Tibial artery (tissue), 4 donors: ENCODE measurements at regions not wholly inside any gene's neighbourhood (a gene's known extent, or its start where the extent isn't known, plus 50 kb on each side); places are given as distances from the start of the nearest gene placed in this dataset.
"Not testable (repeated sequence)": the region's sequence is repeated elsewhere in the genome, so short reads cannot be mapped to it uniquely, and the experiment has no call there.

Experiments
- DNase-seq, 2 donors: peaks; one replicate each; pipeline ENCODE4 v3.0.0-alpha.2; 2019
- H3K27ac ChIP-seq, 2 donors: fragments of 200-600 bp; sonication (generic) in 1 of 2; 1 replicate in 1 of 2; 2 replicates in 1 of 2; pipeline ENCODE4 v1.5.1; 2018 to 2019; ENCODE audit warnings: mild to moderate bottlenecking in 1 of 2
- H3K27me3 ChIP-seq, 2 donors: fragments of 200-600 bp; sonication (generic) in 1 of 2; one replicate each; pipeline versions ENCODE4 v1.5.1 to v1.6.0; 2016 to 2019
- H3K36me3 ChIP-seq, 3 donors: fragments of 200-600 bp; sonication (generic) in 2 of 3; one replicate each; pipeline ENCODE4 v1.5.1; 2016 to 2019; ENCODE audit warnings: mild to moderate bottlenecking in 2 of 3
- H3K4me1 ChIP-seq, 4 donors: fragments of 200-600 bp; sonication (generic) in 2 of 4; 1 replicate in 3 of 4; 2 replicates in 1 of 4; pipeline ENCODE4 v1.5.1; 2016 to 2019
- H3K4me3 ChIP-seq, 2 donors: fragments of 200-600 bp; sonication (generic) in 1 of 2; 1 replicate in 1 of 2; 2 replicates in 1 of 2; pipeline ENCODE4 v1.5.1; 2018 to 2019; ENCODE audit warnings: mild to moderate bottlenecking in 2 of 2
- H3K9me3 ChIP-seq, 3 donors: fragments of 200-600 bp; sonication (generic) in 1 of 3; one replicate each; pipeline ENCODE4 v1.5.1; 2016 to 2019
- CTCF ChIP-seq, 2 experiments: fragments of 200-600 bp in 1 of 2; fragments of 450-650 bp in 1 of 2; IDR thresholded peaks; one replicate each; pipeline ENCODE4 v1.5.1; 2017 to 2019; ENCODE audit warnings: antibody characterized with exemption in 2 of 2, mild to moderate bottlenecking in 1 of 2, moderate library complexity in 1 of 2
- intact Hi-C: fragments of 100-400 bp; cut with DNase I; formaldehyde crosslinking; loops from one replicate; pipeline ENCODE4 v1.15.0; 2023; ENCODE audit warnings: low total_unique reads

DNA sequence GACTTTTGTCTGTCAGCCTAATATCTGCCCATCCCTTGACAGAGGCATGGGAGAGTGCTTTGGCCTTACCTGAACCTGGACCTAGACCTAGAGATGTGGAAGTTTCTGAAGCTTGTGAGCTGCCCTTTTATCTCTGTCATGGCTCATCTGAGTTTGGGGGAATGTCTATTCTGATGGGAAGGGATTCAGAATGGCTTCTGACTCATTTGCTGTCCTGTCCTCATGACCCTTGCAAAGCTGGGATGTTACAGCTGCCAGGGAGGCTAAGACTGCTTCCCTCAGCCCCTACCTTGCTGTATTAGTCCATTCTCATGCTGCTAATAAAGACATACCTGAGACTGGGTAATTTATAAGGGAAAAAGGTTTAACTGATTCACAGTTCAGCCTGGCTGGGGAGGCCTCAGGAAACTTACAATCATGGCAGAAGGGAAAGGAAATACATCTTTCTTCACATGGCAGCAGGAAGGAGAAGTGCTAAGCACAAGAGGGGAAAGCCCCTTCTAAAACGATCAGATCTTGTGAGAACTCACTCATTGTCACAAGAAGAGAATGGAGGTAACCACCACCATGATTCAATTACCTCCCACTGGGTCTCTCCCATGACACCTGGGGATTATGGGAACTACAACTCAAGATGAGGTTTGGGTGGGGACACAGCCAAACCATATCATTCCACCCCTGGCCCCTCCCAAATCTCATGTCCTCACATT, 252.2 kb downstream of the ERMARD start:
- TF ChIP-seq CTCF (IDR thresholded peaks at IDR 0.05) = no peak
- Histone ChIP-seq H3K9me3 (peaks cover 0 to 4% (median 0%) of the 10 kb centered on the region in 3 donors), H3K36me3 (no peaks in the 10 kb centered on the region), H3K4me1 (no peaks in the 10 kb centered on the region), H3K27me3 (peaks cover 0 to 21% of the 10 kb centered on the region in 2 donors), H3K27ac (no peak overlapping the region), H3K4me3 (no peak overlapping the region)
- intact Hi-C loops = no loop called here
- no peak for DNase-seq

DNA sequence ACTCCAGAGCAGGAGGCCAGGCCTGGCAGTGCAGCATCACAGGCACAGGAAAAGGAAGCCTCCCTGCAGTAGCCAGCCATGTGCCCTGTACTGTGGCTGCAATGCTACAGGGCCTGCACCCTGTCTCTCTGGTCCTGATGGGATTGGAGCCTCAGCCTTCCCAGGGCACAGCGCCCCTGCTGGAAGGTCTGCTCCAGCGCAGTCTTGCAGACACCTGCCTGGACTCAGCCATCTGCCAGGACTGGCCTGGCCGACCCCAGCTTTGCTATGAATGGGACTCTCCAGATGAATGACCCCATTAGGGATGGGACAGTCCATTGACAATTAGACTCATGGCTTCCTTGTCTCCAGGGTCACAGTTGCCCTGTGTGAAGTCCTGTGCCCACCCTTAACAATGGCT, 251.6 kb downstream of the ERMARD start:
- no peak overlapping the region for H3K4me3 ChIP-seq
- peaks cover 0 to 21% of the 10 kb centered on the region in 2 donors for H3K27me3 ChIP-seq
- TF ChIP-seq CTCF (IDR thresholded peaks at IDR 0.05) = no peak
- H3K27ac ChIP-seq = no peak overlapping the region
- intact Hi-C loops = no loop called here
- H3K4me1 ChIP-seq = no peaks in the 10 kb centered on the region
- peaks cover 0 to 4% (median 0%) of the 10 kb centered on the region in 3 donors for H3K9me3 ChIP-seq
- H3K36me3 ChIP-seq = no peaks in the 10 kb centered on the region
- DNase-seq = no peak

DNA sequence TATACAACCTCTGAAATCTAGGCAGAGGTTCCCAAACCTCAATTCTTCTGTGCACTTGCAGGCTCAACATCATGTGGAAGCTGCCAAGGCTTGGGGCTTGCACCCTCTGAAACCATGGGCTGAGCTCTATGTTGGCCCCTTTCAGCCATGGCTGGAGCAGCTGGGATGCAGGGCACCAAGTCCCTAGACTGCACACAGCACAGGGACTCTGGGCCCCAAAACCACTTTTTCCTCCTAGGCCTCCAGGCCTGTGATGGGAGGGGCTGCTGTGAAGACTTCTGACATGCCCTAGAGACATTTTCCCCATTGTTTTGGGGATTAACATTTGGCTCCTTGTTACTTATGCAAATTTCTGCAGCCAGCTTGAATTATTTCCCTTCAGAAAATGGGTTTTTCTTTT, 250.4 kb downstream of the ERMARD start:
- H3K36me3 ChIP-seq, H3K4me1 ChIP-seq, H3K27ac ChIP-seq, H3K4me3 ChIP-seq, H3K9me3 ChIP-seq, DNase-seq, intact Hi-C loops: not testable (repeated sequence)
- peaks cover 0 to 13% of the 10 kb centered on the region in 2 donors for H3K27me3 ChIP-seq

DNA sequence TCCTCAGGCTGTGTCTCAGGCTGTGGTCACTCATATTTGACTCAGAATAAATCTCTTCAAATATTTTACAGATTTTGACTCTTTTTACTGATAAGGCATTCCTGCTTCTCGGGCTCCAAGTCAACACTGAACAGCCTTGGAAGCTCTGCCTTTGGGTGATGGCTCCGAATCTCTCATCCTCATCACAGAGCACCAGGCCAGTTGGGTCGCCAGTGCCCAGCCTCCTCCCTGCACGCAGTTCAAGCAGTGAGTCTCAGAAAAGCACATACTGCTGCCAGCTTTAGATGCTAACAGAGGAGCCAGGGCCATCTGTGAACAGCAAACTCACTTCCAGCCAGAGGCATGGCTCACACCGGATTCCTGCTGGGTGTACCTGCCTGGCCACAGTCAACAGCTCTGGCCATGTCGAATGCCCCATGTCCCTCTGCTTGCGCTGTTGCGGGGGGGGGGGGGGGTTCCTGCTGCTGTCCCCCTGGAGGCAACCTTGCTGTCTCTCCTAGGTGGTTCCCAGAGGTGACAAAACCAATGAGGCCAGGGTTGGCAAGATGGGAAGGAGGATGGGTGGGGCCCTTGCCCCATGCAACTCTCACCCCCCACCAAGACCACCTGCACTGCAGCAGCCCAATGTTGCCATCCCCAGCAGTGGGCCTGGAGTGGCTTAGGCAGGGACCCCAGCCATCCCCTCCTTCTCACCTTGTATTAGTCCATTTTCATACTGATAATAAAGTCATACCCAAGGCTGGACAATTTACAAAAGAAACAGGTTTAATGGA, 248.8 kb downstream of the ERMARD start:
- no peak for TF ChIP-seq CTCF (IDR thresholded peaks at IDR 0.05)
- DNase-seq = no peak
- intact Hi-C loops = no loop called here
- no peaks in the 10 kb centered on the region for H3K36me3 ChIP-seq
- peaks cover 0 to 9% of the 10 kb centered on the region in 2 donors for H3K27me3 ChIP-seq
- no peak overlapping the region for H3K27ac ChIP-seq
- H3K4me1 ChIP-seq = no peaks in the 10 kb centered on the region
- H3K4me3 ChIP-seq = no peak overlapping the region
- peaks cover 0 to 4% (median 0%) of the 10 kb centered on the region in 3 donors for H3K9me3 ChIP-seq

DNA sequence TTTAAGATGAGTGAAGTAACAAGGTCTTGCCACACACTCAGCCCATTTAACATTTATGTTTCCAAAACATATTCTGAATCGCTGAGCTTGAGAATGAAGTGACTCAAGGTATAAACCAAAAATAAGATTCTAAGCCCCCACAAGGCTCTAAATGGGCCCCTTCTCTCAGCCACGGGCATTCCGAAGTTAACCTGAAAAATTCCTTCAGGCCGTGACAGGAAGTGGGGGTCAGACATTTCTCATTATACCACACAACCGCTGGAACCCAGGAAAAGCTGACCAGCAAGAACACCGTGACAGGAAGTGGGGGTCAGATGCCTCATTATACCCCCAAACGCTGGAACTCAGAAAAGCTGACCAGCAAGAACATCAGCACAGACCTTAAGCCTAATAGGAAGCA, 247.9 kb downstream of the ERMARD start:
- intact Hi-C loops = no loop called here
- peaks cover 0 to 9% of the 10 kb centered on the region in 2 donors for H3K27me3 ChIP-seq
- no peak for DNase-seq
- H3K4me3 ChIP-seq = no peak overlapping the region
- H3K27ac ChIP-seq = no peak overlapping the region
- no peaks in the 10 kb centered on the region for H3K4me1 ChIP-seq
- peaks cover 0 to 4% (median 0%) of the 10 kb centered on the region in 3 donors for H3K9me3 ChIP-seq
- no peak for TF ChIP-seq CTCF (IDR thresholded peaks at IDR 0.05)
- no peaks in the 10 kb centered on the region for H3K36me3 ChIP-seq

DNA sequence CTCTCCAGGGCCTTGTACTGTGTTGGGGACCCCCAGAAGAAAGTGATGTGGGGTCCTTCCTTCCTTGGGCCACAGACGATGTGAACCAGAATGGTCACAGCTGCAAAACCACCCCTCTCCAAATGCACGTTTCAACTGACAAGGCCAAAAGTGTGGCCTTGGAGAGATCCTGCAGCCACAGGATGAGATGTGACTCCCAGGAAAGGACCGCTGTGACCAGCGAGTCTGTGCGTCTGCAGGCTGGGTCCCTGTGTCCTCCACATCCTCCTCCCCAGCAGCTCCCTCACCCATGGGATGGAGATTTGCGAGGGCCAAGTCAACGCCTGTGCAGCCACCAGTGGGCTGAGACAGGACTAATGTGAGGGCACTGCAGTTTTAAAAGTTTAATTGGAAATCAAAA, 247.0 kb downstream of the ERMARD start:
- Histone ChIP-seq H3K4me1 (no peaks in the 10 kb centered on the region), H3K4me3 (no peak overlapping the region), H3K9me3 (peaks cover 0 to 4% (median 0%) of the 10 kb centered on the region in 3 donors), H3K27me3 (peaks cover 0 to 5% of the 10 kb centered on the region in 2 donors), H3K36me3 (no peaks in the 10 kb centered on the region), H3K27ac (no peak overlapping the region)
- intact Hi-C loops = no loop called here
- TF ChIP-seq CTCF (IDR thresholded peaks at IDR 0.05) = no peak
- DNase-seq = no peak
